Limb (tissue), 2 donors: ENCODE measurements at regions not wholly inside any gene's neighbourhood (a gene's known extent, or its start where the extent isn't known, plus 50 kb on each side); places are given as distances from the start of the nearest gene placed in this dataset.

Source experiments
- DNase-seq, 2 donors: peaks; one replicate each; pipeline ENCODE4 v3.0.0-alpha.2; 2016; ENCODE audit errors: extremely low spot score in 2 of 2

- DNase-seq = no peak
These were observed 69.9 kb upstream of the TUSC7 start for GRCh38 chr3:116639641-116640040.

- no peak for DNase-seq
These were observed 69.5 kb upstream of the TUSC7 start for GRCh38 chr3:116640109-116640508.

DNA sequence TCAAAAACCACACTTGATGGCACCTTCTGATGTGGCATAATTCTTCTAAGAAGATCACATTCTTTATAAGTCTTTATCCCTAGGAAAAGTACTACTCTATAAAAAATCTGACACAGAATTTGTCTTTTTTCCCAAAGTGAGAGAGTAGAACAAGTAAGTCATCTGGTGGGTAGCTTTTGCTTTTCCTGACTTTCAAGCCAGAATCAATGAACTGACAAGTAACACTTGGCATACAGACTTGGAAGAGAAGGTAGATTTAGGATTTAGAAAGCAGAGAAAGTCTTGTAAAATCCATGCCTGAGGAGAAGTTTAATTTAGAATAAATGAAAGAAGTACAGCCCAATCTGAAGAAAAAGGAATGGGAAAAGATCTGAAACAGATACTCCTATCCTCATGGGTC is 66.6 kb upstream of the TUSC7 start:
- peak in 1 of 2 donors; percentile 7 for DNase-seq

DNA sequence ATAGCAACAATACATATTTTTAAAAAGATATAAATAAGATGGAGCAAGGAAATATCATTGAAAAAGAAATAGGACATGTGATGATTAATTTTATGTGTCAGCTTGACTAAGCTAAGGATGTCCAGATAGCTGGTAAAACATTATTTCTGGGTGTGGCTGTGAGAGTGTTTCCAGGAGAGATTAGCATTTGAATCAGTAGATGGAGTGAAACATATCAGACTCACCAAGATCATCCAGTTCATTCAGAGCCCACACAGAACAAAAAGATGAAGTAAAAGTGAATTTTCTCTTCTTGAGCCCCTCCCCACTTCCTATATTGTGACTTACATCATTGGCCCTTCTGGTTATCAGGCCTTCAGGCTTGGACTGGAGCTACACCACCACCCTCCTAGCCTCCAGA is 61.6 kb upstream of the TUSC7 start:
- DNase-seq = no peak
